HG03521 (cell line): ENCODE measurements at regions not wholly inside any gene's neighbourhood (a gene's known extent, or its start where the extent isn't known, plus 50 kb on each side); places are given as distances from the start of the nearest gene placed in this dataset.
"Not testable (repeated sequence)": the region's sequence is repeated elsewhere in the genome, so short reads cannot be mapped to it uniquely, and the experiment has no call there.

Experiments used
- ATAC-seq: cut with Tn5 transposase; IDR thresholded peaks from one replicate; pipeline ENCODE4 v1.9.1; 2021; ENCODE audit warnings: mild to moderate bottlenecking, moderate library complexity; ENCODE audit not compliant: unreplicated experiment

- no peak for ATAC-seq
Observed at GRCh38 chr14:99011385-99011784, 260.6 kb downstream of the BCL11B start.

- ATAC-seq, result no peak
Observed at GRCh38 chr14:99012703-99013102, 259.3 kb downstream of the BCL11B start.

GRCh38 chr14:99015833-99016232, 256.2 kb downstream of the BCL11B start:
- no peak for ATAC-seq

- no peak for ATAC-seq
Observed at GRCh38 chr14:99023371-99023770, 248.6 kb downstream of the BCL11B start.

- no peak for ATAC-seq
Observed at GRCh38 chr14:99024926-99025325, 247.1 kb downstream of the BCL11B start.

GRCh38 chr14:99025418-99025817, 246.6 kb downstream of the BCL11B start:
- ATAC-seq, result no peak

GRCh38 chr14:99026471-99026870, 245.5 kb downstream of the BCL11B start:
- no peak for ATAC-seq

GRCh38 chr14:99028041-99028440, 244.0 kb downstream of the BCL11B start:
- no peak for ATAC-seq

- no peak for ATAC-seq
Observed at GRCh38 chr14:99028521-99028920, 243.5 kb downstream of the BCL11B start.

GRCh38 chr14:99029145-99029915, 242.7 kb downstream of the BCL11B start:
- no peak for ATAC-seq

GRCh38 chr14:99029916-99030305, 242.1 kb downstream of the BCL11B start:
- no peak for ATAC-seq

- ATAC-seq, result no peak
Observed at GRCh38 chr14:99030454-99030853, 241.5 kb downstream of the BCL11B start.

- ATAC-seq, result no peak
Observed at GRCh38 chr14:99032759-99033158, 239.2 kb downstream of the BCL11B start.

- ATAC-seq, result no peak
Observed at GRCh38 chr14:99033951-99034350, 238.0 kb downstream of the BCL11B start.

GRCh38 chr14:99034711-99035171, 237.3 kb downstream of the BCL11B start:
- no peak for ATAC-seq

GRCh38 chr14:99035268-99035667, 236.7 kb downstream of the BCL11B start:
- no peak for ATAC-seq

GRCh38 chr14:99035712-99036610, 236.0 kb downstream of the BCL11B start:
- ATAC-seq, result no peak

GRCh38 chr14:99036611-99037293, 235.2 kb downstream of the BCL11B start:
- no peak for ATAC-seq

GRCh38 chr14:99037326-99037725, 234.7 kb downstream of the BCL11B start:
- ATAC-seq, result not testable (repeated sequence)

GRCh38 chr14:99037777-99038430, 234.1 kb downstream of the BCL11B start:
- ATAC-seq, result no peak

- no peak for ATAC-seq
Observed at GRCh38 chr14:99038431-99038820, 233.6 kb downstream of the BCL11B start.
